ENCODE measurements at regions not wholly inside any gene's neighbourhood (a gene's known extent, or its start where the extent isn't known, plus 50 kb on each side); places are given as distances from the start of the nearest gene placed in this dataset.

DNA sequence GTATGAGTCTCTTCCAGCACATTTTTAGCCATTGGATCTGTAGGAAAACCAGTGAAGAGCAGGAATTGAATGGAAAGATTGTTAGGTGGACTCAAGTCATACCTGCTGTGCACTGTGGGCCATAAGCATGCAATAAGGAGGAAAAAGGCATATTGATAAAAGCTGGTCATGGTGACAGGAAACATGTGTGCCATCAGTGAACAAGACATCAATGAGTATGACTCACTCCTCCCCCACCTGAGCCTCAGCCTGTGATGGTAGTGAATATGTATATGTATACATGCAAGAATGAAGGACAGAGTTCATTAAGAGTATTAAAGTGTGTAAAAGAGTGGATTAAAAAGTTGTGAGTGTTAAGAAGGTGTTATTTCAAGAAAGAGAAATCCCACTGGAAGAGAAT is 164.5 kb downstream of the TMEM38B start:
- no peak for TF ChIP-seq EZH2 (IDR thresholded peaks at IDR 0.05)
- no peak for TF ChIP-seq POLR2AphosphoS5 (IDR thresholded peaks at IDR 0.05; ENCODE audit: borderline replicate concordance, low read depth, low read length)
- TF ChIP-seq FOXP2 (optimal IDR thresholded peaks at IDR 0.05; ENCODE audit: control extremely low read depth, extremely low read length, insufficient read depth): no peak

Measured in SK-N-MC (cell line).